H9 (cell line): ENCODE measurements at regions not wholly inside any gene's neighbourhood (a gene's known extent, or its start where the extent isn't known, plus 50 kb on each side); places are given as distances from the start of the nearest gene placed in this dataset.

Experiments
- DNase-seq: peaks from one replicate; pipeline ENCODE4 v3.0.0-alpha.2; 2017
- H2AFZ ChIP-seq: one replicate; pipeline ENCODE4 v1.6.1; 2013; ENCODE audit warnings: mild to moderate bottlenecking, low read length, control low read depth, moderate library complexity
- H2AK5ac ChIP-seq: 2 replicates; pipeline ENCODE4 v1.6.1; 2013; ENCODE audit warnings: low read length, control low read depth, mixed read lengths; ENCODE audit not compliant: insufficient read length
- H2BK120ac ChIP-seq: one replicate; pipeline ENCODE4 v1.6.1; 2013; ENCODE audit warnings: low read depth, mild to moderate bottlenecking, low read length, control low read depth, inconsistent platforms; ENCODE audit not compliant: poor library complexity, severe bottlenecking
- H2BK12ac ChIP-seq: 2 replicates; pipeline ENCODE4 v1.6.1; 2013; ENCODE audit warnings: low read length, control low read depth, mixed read lengths, low read depth; ENCODE audit not compliant: insufficient read length
- H2BK15ac ChIP-seq: 2 replicates; pipeline ENCODE4 v1.6.1; 2013; ENCODE audit warnings: low read depth, low read length, control low read depth
- H2BK20ac ChIP-seq: one replicate; pipeline ENCODE4 v1.6.1; 2013; ENCODE audit warnings: low read depth, mild to moderate bottlenecking, low read length, control low read depth, inconsistent platforms; ENCODE audit not compliant: poor library complexity, severe bottlenecking
- H2BK5ac ChIP-seq: 2 replicates; pipeline ENCODE4 v1.6.1; 2013; ENCODE audit warnings: low read length, control low read depth, mixed read lengths; ENCODE audit not compliant: insufficient read length
- H3K14ac ChIP-seq: 2 replicates; pipeline ENCODE4 v1.6.1; 2013; ENCODE audit warnings: low read length, control low read depth; ENCODE audit not compliant: insufficient read depth
- H3K18ac ChIP-seq: 2 replicates; pipeline ENCODE4 v1.6.1; 2013; ENCODE audit warnings: low read depth, mild to moderate bottlenecking, mixed read lengths, low read length, control low read depth; ENCODE audit not compliant: insufficient read length
- H3K23ac ChIP-seq: 2 replicates; pipeline ENCODE4 v1.6.1; 2013; ENCODE audit warnings: low read length, control low read depth, mixed read lengths, low read depth; ENCODE audit not compliant: insufficient read length
- H3K23me2 ChIP-seq: 2 replicates; pipeline ENCODE4 v1.6.1; 2013; ENCODE audit warnings: low read depth, mild to moderate bottlenecking, mixed read lengths, low read length, control low read depth; ENCODE audit not compliant: insufficient read length, poor library complexity, severe bottlenecking
- H3K27ac ChIP-seq: 2 replicates; pipeline ENCODE4 v1.5.1; 2013; ENCODE audit warnings: low read length, control low read depth, mixed read lengths, low read depth; ENCODE audit not compliant: insufficient read length
- H3K27me3 ChIP-seq: 2 replicates; pipeline ENCODE4 v1.6.1; 2013; ENCODE audit warnings: low read length, control low read depth, inconsistent platforms; ENCODE audit not compliant: insufficient read depth
- H3K4ac ChIP-seq: 2 replicates; pipeline ENCODE4 v1.6.1; 2013; ENCODE audit warnings: low read depth, mild to moderate bottlenecking, control low read depth, inconsistent platforms, low read length, moderate library complexity
- H3K4me1 ChIP-seq: 2 replicates; pipeline ENCODE4 v1.6.1; 2013; ENCODE audit warnings: low read length, control low read depth, inconsistent platforms; ENCODE audit not compliant: insufficient read depth
- H3K4me2 ChIP-seq: 2 replicates; pipeline ENCODE4 v1.6.1; 2013; ENCODE audit warnings: low read length, control low read depth, mixed read lengths; ENCODE audit not compliant: insufficient read length, insufficient read depth
- H3K56ac ChIP-seq: 2 replicates; pipeline ENCODE4 v1.6.1; 2013; ENCODE audit warnings: low read depth, mild to moderate bottlenecking, mixed read lengths, low read length, control low read depth; ENCODE audit not compliant: insufficient read length
- H3K79me1 ChIP-seq: 2 replicates; pipeline ENCODE4 v1.6.1; 2013; ENCODE audit warnings: low read depth, mild to moderate bottlenecking, moderate library complexity, low read length, control low read depth, inconsistent platforms; ENCODE audit not compliant: insufficient read depth, poor library complexity, severe bottlenecking
- H3K79me2 ChIP-seq: 2 replicates; pipeline ENCODE4 v1.6.1; 2013; ENCODE audit warnings: low read length, control low read depth, inconsistent platforms; ENCODE audit not compliant: insufficient read depth
- H3K9ac ChIP-seq: 2 replicates; pipeline ENCODE4 v1.6.1; 2013; ENCODE audit warnings: low read length, control low read depth, mixed read lengths; ENCODE audit not compliant: insufficient read length; ENCODE audit errors: extremely low read depth
- H3K9me3 ChIP-seq: one replicate; pipeline ENCODE4 v1.6.1; 2013; ENCODE audit warnings: low read depth, low read length, inconsistent platforms; ENCODE audit not compliant: control insufficient read depth
- H3T11ph ChIP-seq: one replicate; pipeline ENCODE4 v1.6.1; 2013; ENCODE audit warnings: mild to moderate bottlenecking, low read length, control low read depth, inconsistent platforms
- H4K20me1 ChIP-seq: one replicate; pipeline ENCODE4 v1.6.1; 2013; ENCODE audit not compliant: control insufficient read depth, insufficient read length, insufficient read depth
- H4K5ac ChIP-seq: 2 replicates; pipeline ENCODE4 v1.6.1; 2013; ENCODE audit warnings: low read depth, mild to moderate bottlenecking, mixed read lengths, low read length, control low read depth; ENCODE audit not compliant: insufficient read length
- H4K8ac ChIP-seq: replicated peaks from 2 replicates; pipeline ENCODE4 v1.6.1; 2013; ENCODE audit warnings: low read length, control low read depth, mixed read lengths, low read depth; ENCODE audit not compliant: insufficient read length
- H4K91ac ChIP-seq: 2 replicates; pipeline ENCODE4 v1.6.1; 2013; ENCODE audit warnings: low read depth, mild to moderate bottlenecking, moderate library complexity, mixed read lengths, low read length, control low read depth; ENCODE audit not compliant: insufficient read length
- H3K27ac Mint-ChIP-seq, 3 experiments: 2 replicates in 2 of 3; 3 replicates in 1 of 3; pipeline ENCODE4 v1.8.0; 2020 to 2021; ENCODE audit warnings: mixed read lengths in 3 of 3, mild to moderate bottlenecking in 1 of 3, moderate library complexity in 1 of 3
- H3K27me3 Mint-ChIP-seq: 2 replicates; pipeline ENCODE4 v1.8.0; 2021; ENCODE audit warnings: low read depth, mild to moderate bottlenecking, moderate library complexity, mixed read lengths
- H3K36me3 Mint-ChIP-seq, 3 experiments: 2 replicates in 2 of 3; 3 replicates in 1 of 3; pipeline ENCODE4 v1.8.0; 2020 to 2021; ENCODE audit warnings: low read depth in 3 of 3, mixed read lengths in 3 of 3; ENCODE audit not compliant: insufficient read depth in 1 of 3
- H3K4me1 Mint-ChIP-seq, 2 experiments: 2 replicates each; pipeline ENCODE4 v1.8.0; 2020; ENCODE audit warnings: mixed read lengths in 2 of 2
- H3K4me3 Mint-ChIP-seq, 2 experiments: 2 replicates in 1 of 2; 3 replicates in 1 of 2; pipeline ENCODE4 v1.8.0; 2020 to 2021; ENCODE audit warnings: mild to moderate bottlenecking in 2 of 2, mixed read lengths in 2 of 2, moderate library complexity in 1 of 2
- H3K9me3 Mint-ChIP-seq, 2 experiments: 2 replicates in 1 of 2; 3 replicates in 1 of 2; pipeline ENCODE4 v1.8.0; 2020; ENCODE audit warnings: mild to moderate bottlenecking in 2 of 2, mixed read lengths in 2 of 2, moderate library complexity in 1 of 2
- CTCF ChIP-seq: fragments of 200-600 bp; sonication (generic); conservative IDR thresholded peaks from 3 replicates; pipeline ENCODE4 v1.8.0; 2021; ENCODE audit warnings: antibody characterized with exemption, mild to moderate bottlenecking
- WGBS: extraction: QIAGEN DNeasy Blood & Tissue Kit; methylation state at CpG from one replicate; pipeline ENCODE4 v1.1.7; 2013; ENCODE audit warnings: missing lambda C conversion rate, low lambda C conversion rate, mixed read lengths; ENCODE audit not compliant: insufficient read length; ENCODE audit errors: extremely low coverage; 5-methylcytosine and 5-hydroxymethylcytosine counted together

DNA sequence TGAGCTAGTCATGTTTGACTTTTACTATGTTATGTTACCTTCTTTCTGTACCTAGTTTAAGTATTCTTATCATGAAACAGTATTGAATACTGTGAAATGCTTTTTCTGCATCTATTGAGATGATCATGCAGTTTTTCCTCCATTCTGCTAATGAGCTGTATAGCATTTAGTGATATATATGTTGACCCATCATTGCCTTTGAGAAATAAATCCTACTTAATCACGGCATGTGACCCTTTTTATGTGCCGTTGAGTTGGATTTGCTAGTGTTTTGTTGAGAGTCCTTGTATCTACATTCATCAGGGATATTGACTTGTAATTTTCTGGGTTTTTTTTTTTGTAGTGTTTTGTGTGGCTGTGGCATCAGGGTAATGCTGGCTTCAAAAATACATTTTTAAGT lies 537.7 kb upstream of the AADAT start:
- Histone ChIP-seq H3K9ac (no peak overlapping the region), H3K4ac (no peak overlapping the region), H3K9me3 (no peaks in the 10 kb centered on the region), H2BK15ac (no peak overlapping the region), H2BK12ac (no peak overlapping the region), H4K8ac (no peak overlapping the region), H4K20me1 (no peaks in the 10 kb centered on the region), H3K23me2 (no peaks in the 10 kb centered on the region), H3K27me3 (no peaks in the 10 kb centered on the region), H3K56ac (no peak overlapping the region), H3K18ac (no peak overlapping the region), H3K4me1 (no peaks in the 10 kb centered on the region), H3K79me2 (no peaks in the 10 kb centered on the region), H3T11ph (no peak overlapping the region), H2BK5ac (no peak overlapping the region), H3K4me2 (no peak overlapping the region), H2BK120ac (no peak overlapping the region), H2AFZ (no peak overlapping the region), H3K27ac (no peak overlapping the region), H3K79me1 (no peaks in the 10 kb centered on the region), H3K23ac (no peak overlapping the region), H4K91ac (no peak overlapping the region), H3K14ac (no peak overlapping the region), H2AK5ac (no peak overlapping the region), H4K5ac (no peak overlapping the region), H2BK20ac (no peak overlapping the region)
- H3K4me3 Mint-ChIP-seq = no peak overlapping the region
- peaks cover 17 to 22% of the 10 kb centered on the region in 2 experiments for H3K9me3 Mint-ChIP-seq
- TF ChIP-seq CTCF = no peak
- no CpG with 5 or more reads among the region's 2 CpGs for WGBS
- H3K4me1 Mint-ChIP-seq = no peaks in the 10 kb centered on the region
- no peak overlapping the region for H3K27ac Mint-ChIP-seq
- DNase-seq = no peak
- peaks cover 0 to 27% (median 6%) of the 10 kb centered on the region in 3 experiments; a peak in 5 of 7 replicates for H3K36me3 Mint-ChIP-seq
- no peaks in the 10 kb centered on the region for H3K27me3 Mint-ChIP-seq
